ENCODE measurements at regions not wholly inside any gene's neighbourhood (a gene's known extent, or its start where the extent isn't known, plus 50 kb on each side); places are given as distances from the start of the nearest gene placed in this dataset.
"Not testable (repeated sequence)": the region's sequence is repeated elsewhere in the genome, so short reads cannot be mapped to it uniquely, and the experiment has no call there.

DNA sequence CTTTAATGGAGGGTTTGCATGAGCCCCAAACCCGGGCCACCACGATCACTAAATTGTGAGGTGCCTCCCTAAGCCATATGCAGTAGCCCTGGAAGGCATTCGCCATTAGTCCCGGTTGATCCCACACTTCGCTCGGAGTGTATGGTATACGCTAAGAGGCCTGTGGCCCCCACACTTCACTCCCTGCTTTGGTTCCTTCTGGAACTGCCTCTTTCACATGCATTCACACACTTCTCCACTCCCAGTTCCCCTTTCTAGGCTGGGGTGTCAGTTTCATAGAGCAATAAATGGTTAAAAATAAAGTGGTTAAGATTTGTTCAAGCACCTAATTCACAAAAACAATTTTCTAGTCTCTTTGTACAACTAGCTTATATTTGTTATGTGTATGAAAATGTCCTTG, 212.1 kb upstream of the KCND2 start:
- no peak for DNase-seq (ENCODE audit: low read depth in 2 of 2)

GRCh38 chr7:120064565-120064964, 208.4 kb upstream of the KCND2 start:
- no peak for DNase-seq (ENCODE audit: low read depth in 2 of 2)

GRCh38 chr7:120066898-120067297, 206.1 kb upstream of the KCND2 start:
- not testable (repeated sequence) for DNase-seq (ENCODE audit: low read depth in 2 of 2)

- no peak for DNase-seq (ENCODE audit: low read depth in 2 of 2)
Observed at GRCh38 chr7:120070201-120070600, 202.8 kb upstream of the KCND2 start.

DNA sequence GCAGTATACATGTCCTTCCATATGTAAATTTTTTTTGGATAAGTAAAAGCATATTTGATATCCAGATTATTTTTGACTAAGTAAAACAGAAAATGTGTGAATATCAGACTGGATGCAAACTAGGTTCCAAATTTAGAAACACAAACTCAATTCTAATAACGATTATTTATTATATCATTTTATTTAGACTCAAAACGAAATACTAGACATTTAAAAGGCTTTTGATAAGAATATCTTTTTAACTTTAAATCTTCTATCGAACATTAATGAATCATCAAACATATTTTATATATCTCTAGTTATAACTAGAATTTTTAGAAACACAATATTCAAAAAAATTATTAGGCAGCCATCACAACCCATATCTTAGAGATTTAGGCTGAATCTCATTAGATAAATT, 195.2 kb upstream of the KCND2 start:
- DNase-seq (ENCODE audit: low read depth in 2 of 2) = no peak

GRCh38 chr7:120079022-120079421, 194.0 kb upstream of the KCND2 start:
- no peak for DNase-seq (ENCODE audit: low read depth in 2 of 2)

DNA sequence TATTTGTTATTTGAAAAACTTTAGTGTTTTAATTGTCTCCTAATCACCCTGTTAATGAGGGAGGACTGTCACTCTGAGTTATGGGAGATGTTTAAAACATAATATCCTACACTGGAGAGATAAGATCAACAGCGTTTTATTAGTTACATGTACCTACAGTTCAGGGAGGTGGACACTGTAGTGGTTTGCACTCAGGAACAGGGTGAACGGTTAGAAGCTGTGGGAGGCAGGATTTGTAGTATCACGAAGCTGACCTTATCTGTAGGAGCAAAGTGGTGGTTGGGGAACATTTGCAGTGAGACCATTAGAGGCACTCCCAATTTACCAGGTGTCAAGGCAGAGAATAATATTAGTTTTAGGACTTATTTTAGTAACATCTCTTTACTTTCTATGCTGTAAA, 193.3 kb upstream of the KCND2 start:
- no peak for DNase-seq (ENCODE audit: low read depth in 2 of 2)

GRCh38 chr7:120086468-120086867, 186.5 kb upstream of the KCND2 start:
- not testable (repeated sequence) for DNase-seq (ENCODE audit: low read depth in 2 of 2)

DNA sequence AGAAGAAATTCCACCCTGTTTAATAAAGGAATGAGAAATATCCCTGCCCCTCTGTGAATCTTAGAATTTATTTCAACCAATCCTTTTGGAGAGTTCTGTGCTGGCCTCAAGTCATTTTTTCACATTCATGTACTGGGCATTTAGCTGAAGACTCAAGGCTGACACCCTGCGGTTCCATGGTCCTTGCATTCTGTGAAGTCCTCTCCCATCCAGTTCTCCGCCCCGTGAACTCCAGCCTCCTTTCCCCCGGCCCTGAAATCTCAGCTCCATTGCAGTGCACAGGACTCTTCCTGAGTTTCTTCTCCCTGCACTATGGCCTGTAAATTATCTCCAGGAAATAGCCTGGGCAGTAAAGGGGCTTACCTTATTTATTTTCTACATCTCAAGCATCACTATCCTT, 183.0 kb upstream of the KCND2 start:
- no peak for DNase-seq (ENCODE audit: low read depth in 2 of 2)

GRCh38 chr7:120091807-120092206, 181.2 kb upstream of the KCND2 start:
- DNase-seq (ENCODE audit: low read depth in 2 of 2) = no peak

- no peak for DNase-seq (ENCODE audit: low read depth in 2 of 2)
Observed at GRCh38 chr7:120097020-120097419, 176.0 kb upstream of the KCND2 start.

- no peak for DNase-seq (ENCODE audit: low read depth in 2 of 2)
Observed at GRCh38 chr7:120097774-120098173, 175.2 kb upstream of the KCND2 start.

DNA sequence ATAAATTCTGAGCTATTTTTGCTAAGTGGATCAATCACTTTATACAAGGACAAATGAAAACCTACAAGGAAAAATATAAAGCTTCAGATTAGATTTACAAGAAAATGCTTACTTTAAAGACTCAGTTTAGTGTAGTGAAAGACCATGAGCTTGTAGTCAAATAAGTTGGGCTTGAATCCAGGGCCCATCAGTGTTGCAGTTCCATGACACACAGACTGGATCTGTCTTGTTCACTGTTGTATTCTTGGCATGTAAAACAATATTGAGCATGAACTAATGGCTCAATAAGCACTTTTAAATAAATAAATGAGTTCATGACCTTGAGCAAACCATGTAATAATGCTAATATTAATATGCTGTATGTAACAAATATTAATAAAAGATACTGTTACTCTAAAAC, 164.6 kb upstream of the KCND2 start:
- DNase-seq (ENCODE audit: low read depth in 2 of 2) = no peak

GRCh38 chr7:120110169-120110568, 162.8 kb upstream of the KCND2 start:
- no peak for DNase-seq (ENCODE audit: low read depth in 2 of 2)

GRCh38 chr7:120114626-120115025, 158.3 kb upstream of the KCND2 start:
- no peak for DNase-seq (ENCODE audit: low read depth in 2 of 2)

- DNase-seq (ENCODE audit: low read depth in 2 of 2) = no peak
Observed at GRCh38 chr7:120123528-120123927, 149.4 kb upstream of the KCND2 start.

GRCh38 chr7:120131096-120131839, 141.7 kb upstream of the KCND2 start:
- DNase-seq (ENCODE audit: low read depth in 2 of 2) = no peak

DNA sequence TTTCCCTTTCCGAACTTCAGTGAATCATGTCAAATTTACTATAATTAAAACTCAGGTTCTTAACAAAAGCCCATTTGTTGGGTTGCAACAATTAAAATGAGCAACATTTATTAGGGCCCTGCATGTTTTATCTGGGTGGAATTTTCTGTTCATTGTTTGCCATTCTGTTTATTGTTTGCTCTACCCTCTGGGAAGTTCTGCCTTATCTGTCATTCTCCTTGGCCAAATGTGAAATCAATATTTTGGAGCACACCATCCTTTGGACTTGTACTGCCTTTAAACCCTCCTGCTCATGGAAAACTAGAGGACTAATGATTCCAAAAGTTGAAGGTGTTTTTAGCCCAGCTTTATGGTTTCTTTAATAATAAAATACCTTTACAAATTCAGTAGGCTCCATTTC, 134.5 kb upstream of the KCND2 start:
- no peak for DNase-seq (ENCODE audit: low read depth in 2 of 2)

GRCh38 chr7:120156476-120156875, 116.5 kb upstream of the KCND2 start:
- DNase-seq (ENCODE audit: low read depth in 2 of 2) = no peak

- DNase-seq (ENCODE audit: low read depth in 2 of 2) = no peak
Observed at GRCh38 chr7:120160166-120160565, 112.8 kb upstream of the KCND2 start.

- DNase-seq (ENCODE audit: low read depth in 2 of 2) = no peak
Observed at GRCh38 chr7:120163449-120163848, 109.5 kb upstream of the KCND2 start.

DNA sequence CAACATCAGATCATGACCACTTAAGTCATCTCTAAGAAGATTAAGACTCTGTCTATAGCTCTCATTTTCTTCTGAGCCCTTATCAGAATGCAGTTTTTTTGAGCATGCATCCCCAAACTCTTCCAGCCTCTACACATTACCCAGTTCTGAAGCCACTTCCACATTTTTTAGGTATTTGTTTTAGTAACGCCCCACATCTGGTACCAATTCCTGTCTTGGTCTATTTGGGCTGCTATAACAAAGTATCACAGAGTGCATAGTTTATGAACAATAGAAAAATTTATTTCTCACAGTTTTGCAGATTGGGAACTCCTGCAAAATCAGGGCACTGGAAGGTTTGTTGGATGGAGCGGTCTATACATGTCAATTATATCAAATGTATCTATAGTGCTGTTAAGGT, 107.7 kb upstream of the KCND2 start:
- DNase-seq (ENCODE audit: low read depth in 2 of 2) = no peak

- peak; percentile 67 to 70 for DNase-seq (ENCODE audit: low read depth in 2 of 2)
Observed at GRCh38 chr7:120168066-120168465, 104.9 kb upstream of the KCND2 start.

Measured in fibroblast of skin of left biceps (primary cell).